ENCODE measurements at regions not wholly inside any gene's neighbourhood (a gene's known extent, or its start where the extent isn't known, plus 50 kb on each side); places are given as distances from the start of the nearest gene placed in this dataset.

DNA sequence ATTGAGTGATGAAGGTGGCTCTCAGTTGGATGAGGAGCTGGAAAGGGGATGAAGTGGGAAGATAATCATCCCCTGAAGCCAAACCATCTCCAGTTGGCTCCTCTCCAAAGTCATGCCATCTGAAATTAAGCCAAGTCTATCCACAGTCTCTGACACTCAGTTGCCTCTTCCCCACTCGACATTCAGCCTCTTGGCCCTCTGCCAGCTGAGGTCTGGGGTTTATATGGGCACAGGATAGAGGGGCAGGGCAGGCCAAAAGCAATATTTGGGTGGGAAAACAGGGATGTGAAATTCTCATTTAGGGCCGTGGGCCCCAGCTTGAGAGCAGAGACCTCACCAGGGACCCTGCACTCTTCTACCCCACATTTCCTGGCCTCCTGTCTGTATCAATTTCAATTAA lies 85.9 kb downstream of the SLITRK1 start:
- no peak for TF ChIP-seq CTCF (IDR thresholded peaks at IDR 0.05)
- no peaks in the 10 kb centered on the region for H3K79me2 ChIP-seq
- H3K9ac ChIP-seq, result no peak overlapping the region
- H3K36me3 ChIP-seq (ENCODE audit: control insufficient read depth, insufficient read depth, low read length), result no peaks in the 10 kb centered on the region
- no peak overlapping the region for H3K4me3 ChIP-seq (ENCODE audit: low read depth, low read length)
- H3K27ac ChIP-seq, result no peak overlapping the region
- H3K4me2 ChIP-seq (ENCODE audit: low read length), result no peak overlapping the region
- no peak overlapping the region for H2AFZ ChIP-seq
- no peaks in the 10 kb centered on the region for H3K9me3 ChIP-seq (ENCODE audit: control insufficient read depth, low read length)
- H3K4me1 ChIP-seq, result no peaks in the 10 kb centered on the region
- H3K27me3 ChIP-seq (ENCODE audit: control insufficient read depth, insufficient read depth, low read length), result no peaks in the 10 kb centered on the region

GRCh38 chr13:83794583-83794982 lies 87.7 kb downstream of the SLITRK1 start:
- Histone ChIP-seq H3K27ac (no peak overlapping the region), H3K9me3 (ENCODE audit: control insufficient read depth, low read length) (no peaks in the 10 kb centered on the region), H3K27me3 (ENCODE audit: control insufficient read depth, insufficient read depth, low read length) (no peaks in the 10 kb centered on the region), H3K9ac (no peak overlapping the region), H3K79me2 (no peaks in the 10 kb centered on the region), H3K4me3 (ENCODE audit: low read depth, low read length) (no peak overlapping the region), H2AFZ (no peak overlapping the region), H3K4me1 (no peaks in the 10 kb centered on the region), H3K4me2 (ENCODE audit: low read length) (no peak overlapping the region), H3K36me3 (ENCODE audit: control insufficient read depth, insufficient read depth, low read length) (no peaks in the 10 kb centered on the region)
- TF ChIP-seq CTCF (IDR thresholded peaks at IDR 0.05), result no peak

DNA sequence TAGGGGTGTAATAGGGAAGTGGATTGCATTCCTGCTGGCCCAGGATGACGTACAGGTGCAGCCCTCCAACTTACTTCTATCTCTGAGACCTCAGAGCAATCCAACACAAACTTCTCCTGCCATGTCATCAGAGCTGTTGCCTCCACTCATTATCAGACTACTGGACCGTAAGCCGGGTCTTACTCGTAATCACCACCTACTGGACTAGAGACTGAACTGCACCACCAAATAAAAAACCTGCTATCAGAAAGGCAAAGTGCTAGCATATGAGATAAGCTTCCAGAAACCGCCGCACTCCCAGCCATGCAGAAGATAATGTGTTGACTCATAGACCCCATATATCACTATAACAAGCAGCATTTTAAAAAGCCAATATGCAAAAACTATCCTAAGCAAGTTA lies 102.0 kb downstream of the SLITRK1 start:
- H3K9ac ChIP-seq, result no peak overlapping the region
- H3K79me2 ChIP-seq, result no peaks in the 10 kb centered on the region
- H3K4me1 ChIP-seq, result no peaks in the 10 kb centered on the region
- H3K27ac ChIP-seq, result no peak overlapping the region
- no peak overlapping the region for H3K4me2 ChIP-seq (ENCODE audit: low read length)
- no peaks in the 10 kb centered on the region for H3K27me3 ChIP-seq (ENCODE audit: control insufficient read depth, insufficient read depth, low read length)
- TF ChIP-seq CTCF (IDR thresholded peaks at IDR 0.05), result no peak
- no peak overlapping the region for H3K4me3 ChIP-seq (ENCODE audit: low read depth, low read length)
- H3K36me3 ChIP-seq (ENCODE audit: control insufficient read depth, insufficient read depth, low read length), result no peaks in the 10 kb centered on the region
- H3K9me3 ChIP-seq (ENCODE audit: control insufficient read depth, low read length), result no peaks in the 10 kb centered on the region
- no peak overlapping the region for H2AFZ ChIP-seq

GRCh38 chr13:83773961-83774360 lies 108.3 kb downstream of the SLITRK1 start:
- H3K9ac ChIP-seq, result no peak overlapping the region
- H3K27ac ChIP-seq, result no peak overlapping the region
- H3K4me2 ChIP-seq (ENCODE audit: low read length), result no peak overlapping the region
- H3K79me2 ChIP-seq, result no peaks in the 10 kb centered on the region
- no peak overlapping the region for H3K4me3 ChIP-seq (ENCODE audit: low read depth, low read length)
- no peaks in the 10 kb centered on the region for H3K36me3 ChIP-seq (ENCODE audit: control insufficient read depth, insufficient read depth, low read length)
- H2AFZ ChIP-seq, result no peak overlapping the region
- H3K4me1 ChIP-seq, result no peaks in the 10 kb centered on the region
- TF ChIP-seq CTCF (IDR thresholded peaks at IDR 0.05), result no peak
- no peaks in the 10 kb centered on the region for H3K27me3 ChIP-seq (ENCODE audit: control insufficient read depth, insufficient read depth, low read length)
- H3K9me3 ChIP-seq (ENCODE audit: control insufficient read depth, low read length), result no peaks in the 10 kb centered on the region

DNA sequence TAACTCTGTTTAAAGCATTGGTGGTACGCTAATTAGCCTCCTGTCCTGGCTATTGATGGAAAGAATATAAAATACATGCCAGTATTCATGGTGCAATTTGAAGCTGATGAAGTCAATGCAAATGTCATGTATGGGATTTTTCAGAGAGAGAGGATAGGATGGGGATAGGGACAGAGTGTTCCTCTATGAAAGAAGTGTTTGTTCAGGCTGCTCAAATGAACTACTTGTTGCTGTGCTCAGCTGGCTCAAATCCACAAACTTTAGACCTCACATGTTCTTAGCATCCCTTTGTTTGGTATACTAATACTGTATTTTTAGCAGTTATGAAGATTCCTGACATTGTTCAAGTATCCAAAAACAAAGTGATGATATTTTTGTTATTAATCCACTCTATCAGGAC lies 116.5 kb downstream of the SLITRK1 start:
- Histone ChIP-seq H3K27ac (no peak overlapping the region), H3K9me3 (ENCODE audit: control insufficient read depth, low read length) (no peaks in the 10 kb centered on the region), H3K4me2 (ENCODE audit: low read length) (no peak overlapping the region), H3K36me3 (ENCODE audit: control insufficient read depth, insufficient read depth, low read length) (no peaks in the 10 kb centered on the region), H2AFZ (no peak overlapping the region), H3K4me1 (no peaks in the 10 kb centered on the region), H3K9ac (no peak overlapping the region), H3K27me3 (ENCODE audit: control insufficient read depth, insufficient read depth, low read length) (no peaks in the 10 kb centered on the region), H3K4me3 (ENCODE audit: low read depth, low read length) (no peak overlapping the region), H3K79me2 (no peaks in the 10 kb centered on the region)
- no peak for TF ChIP-seq CTCF (IDR thresholded peaks at IDR 0.05)
